ENCODE measurements at regions not wholly inside any gene's neighbourhood (a gene's known extent, or its start where the extent isn't known, plus 50 kb on each side); places are given as distances from the start of the nearest gene placed in this dataset.

DNA sequence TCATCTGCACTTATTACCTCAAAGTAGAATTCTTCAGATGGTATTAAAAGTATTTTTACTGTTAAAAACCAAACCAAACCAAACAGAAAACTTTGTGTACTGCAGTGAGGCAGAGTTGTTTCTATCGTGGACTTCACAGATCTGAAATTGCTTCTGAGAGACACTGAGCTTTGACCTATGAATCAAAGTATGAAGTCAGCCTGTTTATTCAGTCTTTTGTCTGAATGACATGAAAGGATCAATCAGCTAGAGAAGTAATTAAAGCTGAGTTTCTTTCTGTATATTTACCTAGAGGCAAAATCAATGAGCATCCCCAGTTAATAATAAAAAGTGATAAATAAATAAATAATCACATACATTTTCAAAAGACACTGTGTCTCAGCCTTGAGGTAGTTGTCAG, 2121.0 kb downstream of the PCDH7 start:
- no peak overlapping the region for H3K27ac Mint-ChIP-seq
- DNase-seq (no peak), ATAC-seq (no peak)
- WGBS (ENCODE audit: insufficient coverage) = 71% methylated on average over 1 of the region's 1 CpG
- H3K27me3 Mint-ChIP-seq (ENCODE audit: low read depth in 2 of 2) = no peaks in the 10 kb centered on the region
- Histone ChIP-seq H3K4me1 (ENCODE audit: control insufficient read depth, insufficient read depth, low read length) (no peaks in the 10 kb centered on the region), H3K9me3 (ENCODE audit: control insufficient read depth, insufficient read depth, low read length) (no peaks in the 10 kb centered on the region), H3K4me3 (ENCODE audit: low read length) (no peak overlapping the region), H3K27ac (ENCODE audit: low read length) (no peak overlapping the region), H3K27me3 (ENCODE audit: control insufficient read depth, insufficient read depth, low read length) (no peaks in the 10 kb centered on the region), H3K36me3 (ENCODE audit: control insufficient read depth, insufficient read depth, low read length) (no peaks in the 10 kb centered on the region)
- peaks cover 10 to 13% of the 10 kb centered on the region in 2 donors for H3K9me3 Mint-ChIP-seq
- TF ChIP-seq, protein P1, sequence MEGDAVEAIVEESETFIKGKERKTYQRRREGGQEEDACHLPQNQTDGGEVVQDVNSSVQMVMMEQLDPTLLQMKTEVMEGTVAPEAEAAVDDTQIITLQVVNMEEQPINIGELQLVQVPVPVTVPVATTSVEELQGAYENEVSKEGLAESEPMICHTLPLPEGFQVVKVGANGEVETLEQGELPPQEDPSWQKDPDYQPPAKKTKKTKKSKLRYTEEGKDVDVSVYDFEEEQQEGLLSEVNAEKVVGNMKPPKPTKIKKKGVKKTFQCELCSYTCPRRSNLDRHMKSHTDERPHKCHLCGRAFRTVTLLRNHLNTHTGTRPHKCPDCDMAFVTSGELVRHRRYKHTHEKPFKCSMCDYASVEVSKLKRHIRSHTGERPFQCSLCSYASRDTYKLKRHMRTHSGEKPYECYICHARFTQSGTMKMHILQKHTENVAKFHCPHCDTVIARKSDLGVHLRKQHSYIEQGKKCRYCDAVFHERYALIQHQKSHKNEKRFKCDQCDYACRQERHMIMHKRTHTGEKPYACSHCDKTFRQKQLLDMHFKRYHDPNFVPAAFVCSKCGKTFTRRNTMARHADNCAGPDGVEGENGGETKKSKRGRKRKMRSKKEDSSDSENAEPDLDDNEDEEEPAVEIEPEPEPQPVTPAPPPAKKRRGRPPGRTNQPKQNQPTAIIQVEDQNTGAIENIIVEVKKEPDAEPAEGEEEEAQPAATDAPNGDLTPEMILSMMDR (IDR thresholded peaks at IDR 0.05) = no peak
- H3K36me3 Mint-ChIP-seq = no peaks in the 10 kb centered on the region
- H3K4me1 Mint-ChIP-seq = no peaks in the 10 kb centered on the region
- no peak overlapping the region for H3K4me3 Mint-ChIP-seq
- intact Hi-C loops (cut with micrococcal nuclease) = no loop called here

DNA sequence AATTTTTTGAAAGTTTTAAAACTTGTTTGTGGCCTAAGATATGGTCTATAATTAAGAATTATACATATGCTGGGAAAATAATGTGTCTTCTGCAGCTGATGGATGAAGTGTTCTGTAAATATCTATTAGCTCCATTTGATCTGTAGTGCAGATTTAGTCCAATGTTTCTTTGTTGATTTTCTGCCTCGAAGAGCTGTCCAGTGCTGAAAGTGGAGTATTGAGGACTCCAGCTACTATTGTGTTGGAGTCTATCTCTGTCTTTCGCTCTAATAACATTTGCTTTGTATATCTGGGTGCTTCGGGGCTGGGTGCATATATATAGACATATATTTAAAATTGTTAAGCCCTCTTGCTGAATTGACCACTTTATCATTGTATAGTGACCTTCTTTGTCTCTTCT, 2127.3 kb downstream of the PCDH7 start:
- Mint-ChIP-seq H3K9me3 (peaks cover 19 to 24% of the 10 kb centered on the region in 2 donors), H3K36me3 (no peaks in the 10 kb centered on the region), H3K27me3 (ENCODE audit: low read depth in 2 of 2) (no peaks in the 10 kb centered on the region), H3K4me3 (no peak overlapping the region), H3K4me1 (no peaks in the 10 kb centered on the region), H3K27ac (no peak overlapping the region)
- H3K27me3 ChIP-seq (ENCODE audit: control insufficient read depth, insufficient read depth, low read length) = no peaks in the 10 kb centered on the region
- H3K27ac ChIP-seq (ENCODE audit: low read length) = no peak overlapping the region
- TF ChIP-seq, protein P1 (IDR thresholded peaks at IDR 0.05) = no peak
- no peaks in the 10 kb centered on the region for H3K4me1 ChIP-seq (ENCODE audit: control insufficient read depth, insufficient read depth, low read length)
- WGBS (ENCODE audit: insufficient coverage) = 77% methylated on average over 1 of the region's 3 CpGs
- no peak overlapping the region for H3K4me3 ChIP-seq (ENCODE audit: low read length)
- ATAC-seq (no peak), DNase-seq (no peak)
- H3K36me3 ChIP-seq (ENCODE audit: control insufficient read depth, insufficient read depth, low read length) = no peaks in the 10 kb centered on the region
- intact Hi-C loops (cut with micrococcal nuclease) = no loop called here
- peaks cover 13% of the 10 kb centered on the region for H3K9me3 ChIP-seq (ENCODE audit: control insufficient read depth, insufficient read depth, low read length)

DNA sequence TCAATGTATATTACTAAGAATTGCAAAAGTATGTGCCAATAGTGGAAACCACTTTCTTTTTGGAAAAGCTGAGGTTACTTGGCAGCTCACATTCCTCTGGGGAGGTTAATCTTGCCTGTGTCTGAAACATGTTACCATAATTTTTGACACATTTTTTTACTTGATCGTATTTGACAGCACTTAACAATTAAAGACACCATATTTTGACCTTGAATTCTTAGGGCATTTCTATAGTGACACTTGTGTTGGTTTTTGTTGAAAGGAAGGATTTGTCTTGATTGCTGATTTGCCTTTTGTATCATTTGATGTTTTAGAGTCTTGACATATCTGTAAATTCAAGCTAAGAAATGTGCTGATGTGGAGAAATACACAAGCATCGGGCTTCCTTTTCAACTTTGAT, 2135.5 kb downstream of the PCDH7 start:
- Mint-ChIP-seq H3K4me3 (no peak overlapping the region), H3K4me1 (no peaks in the 10 kb centered on the region), H3K9me3 (peaks cover 3 to 11% of the 10 kb centered on the region in 2 donors), H3K27me3 (ENCODE audit: low read depth in 2 of 2) (no peaks in the 10 kb centered on the region), H3K36me3 (no peaks in the 10 kb centered on the region), H3K27ac (no peak overlapping the region)
- intact Hi-C loops (cut with micrococcal nuclease) = no loop called here
- ATAC-seq (no peak), DNase-seq (no peak)
- WGBS (ENCODE audit: insufficient coverage) = 91% methylated on average over 1 of the region's 2 CpGs
- TF ChIP-seq, protein P1 (IDR thresholded peaks at IDR 0.05) = no peak
- Histone ChIP-seq H3K27me3 (ENCODE audit: control insufficient read depth, insufficient read depth, low read length) (no peaks in the 10 kb centered on the region), H3K4me3 (ENCODE audit: low read length) (no peak overlapping the region), H3K27ac (ENCODE audit: low read length) (no peak overlapping the region), H3K36me3 (ENCODE audit: control insufficient read depth, insufficient read depth, low read length) (no peaks in the 10 kb centered on the region), H3K4me1 (ENCODE audit: control insufficient read depth, insufficient read depth, low read length) (no peaks in the 10 kb centered on the region), H3K9me3 (ENCODE audit: control insufficient read depth, insufficient read depth, low read length) (peaks cover 7% of the 10 kb centered on the region)

DNA sequence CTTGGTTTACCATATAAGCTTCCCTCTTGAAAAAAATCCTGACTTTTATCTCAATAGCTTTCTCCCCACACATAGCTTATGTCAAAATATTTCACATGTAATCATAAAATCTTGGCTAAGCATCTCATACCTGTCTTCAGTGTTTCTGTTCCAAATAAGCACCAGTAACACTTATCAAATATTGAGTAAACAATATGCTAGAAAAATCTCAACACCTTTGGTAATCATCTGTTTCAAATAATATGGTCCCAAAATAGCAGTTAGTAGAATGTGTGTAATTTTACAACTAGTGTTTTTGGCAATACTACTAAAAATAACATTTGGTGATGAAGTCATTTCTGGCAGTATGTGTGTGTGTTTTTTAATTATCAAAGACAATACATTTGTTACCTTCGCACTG, 2138.2 kb downstream of the PCDH7 start:
- TF ChIP-seq, protein P1 (IDR thresholded peaks at IDR 0.05) = no peak
- H3K36me3 Mint-ChIP-seq = no peaks in the 10 kb centered on the region
- peaks cover 3 to 5% of the 10 kb centered on the region in 2 donors for H3K9me3 Mint-ChIP-seq
- 100% methylated on average over 1 of the region's 1 CpG for WGBS (ENCODE audit: insufficient coverage)
- H3K27me3 ChIP-seq (ENCODE audit: control insufficient read depth, insufficient read depth, low read length) = no peaks in the 10 kb centered on the region
- no peaks in the 10 kb centered on the region for H3K36me3 ChIP-seq (ENCODE audit: control insufficient read depth, insufficient read depth, low read length)
- H3K27ac Mint-ChIP-seq = no peak overlapping the region
- H3K9me3 ChIP-seq (ENCODE audit: control insufficient read depth, insufficient read depth, low read length) = no peaks in the 10 kb centered on the region
- H3K27ac ChIP-seq (ENCODE audit: low read length) = no peak overlapping the region
- H3K4me1 ChIP-seq (ENCODE audit: control insufficient read depth, insufficient read depth, low read length) = no peaks in the 10 kb centered on the region
- ATAC-seq (no peak), DNase-seq (no peak)
- no peaks in the 10 kb centered on the region for H3K4me1 Mint-ChIP-seq
- intact Hi-C loops (cut with micrococcal nuclease) = no loop called here
- H3K4me3 Mint-ChIP-seq = no peak overlapping the region
- no peaks in the 10 kb centered on the region for H3K27me3 Mint-ChIP-seq (ENCODE audit: low read depth in 2 of 2)
- H3K4me3 ChIP-seq (ENCODE audit: low read length) = no peak overlapping the region

Data from natural killer cell (primary cell).